Glutamatergic neuron (in vitro differentiated cells): ENCODE measurements at regions not wholly inside any gene's neighbourhood (a gene's known extent, or its start where the extent isn't known, plus 50 kb on each side); places are given as distances from the start of the nearest gene placed in this dataset.

ENCODE experiments used
- DNase-seq: peaks from one replicate; pipeline ENCODE4 v3.0.0; 2022
- H3K27ac Mint-ChIP-seq: one replicate; pipeline ENCODE4 v1.8.0; 2020; ENCODE audit warnings: mild to moderate bottlenecking, mixed read lengths, inconsistent platforms; ENCODE audit not compliant: unreplicated experiment
- H3K27me3 Mint-ChIP-seq: one replicate; pipeline ENCODE4 v1.8.0; 2020; ENCODE audit warnings: mild to moderate bottlenecking, moderate library complexity, mixed read lengths, inconsistent platforms; ENCODE audit not compliant: unreplicated experiment
- H3K36me3 Mint-ChIP-seq: one replicate; pipeline ENCODE4 v1.8.0; 2020; ENCODE audit warnings: mild to moderate bottlenecking, mixed read lengths, inconsistent platforms; ENCODE audit not compliant: unreplicated experiment
- H3K4me1 Mint-ChIP-seq: one replicate; pipeline ENCODE4 v1.8.0; 2020; ENCODE audit warnings: mild to moderate bottlenecking, low read depth, mixed read lengths, inconsistent platforms; ENCODE audit not compliant: unreplicated experiment
- H3K4me3 Mint-ChIP-seq: one replicate; pipeline ENCODE4 v1.8.0; 2020; ENCODE audit warnings: mild to moderate bottlenecking, mixed read lengths, inconsistent platforms; ENCODE audit not compliant: unreplicated experiment
- H3K9me3 Mint-ChIP-seq: one replicate; pipeline ENCODE4 v1.8.0; 2020; ENCODE audit warnings: mild to moderate bottlenecking, moderate library complexity, mixed read lengths, inconsistent platforms; ENCODE audit not compliant: unreplicated experiment
- TF ChIP-seq, protein P1 (sequence below): fragments of 200-600 bp; sonication (generic); IDR thresholded peaks from one replicate; pipeline ENCODE4 v1.5.0; 2021; ENCODE audit not compliant: partially characterized antibody, unreplicated experiment

DNA sequence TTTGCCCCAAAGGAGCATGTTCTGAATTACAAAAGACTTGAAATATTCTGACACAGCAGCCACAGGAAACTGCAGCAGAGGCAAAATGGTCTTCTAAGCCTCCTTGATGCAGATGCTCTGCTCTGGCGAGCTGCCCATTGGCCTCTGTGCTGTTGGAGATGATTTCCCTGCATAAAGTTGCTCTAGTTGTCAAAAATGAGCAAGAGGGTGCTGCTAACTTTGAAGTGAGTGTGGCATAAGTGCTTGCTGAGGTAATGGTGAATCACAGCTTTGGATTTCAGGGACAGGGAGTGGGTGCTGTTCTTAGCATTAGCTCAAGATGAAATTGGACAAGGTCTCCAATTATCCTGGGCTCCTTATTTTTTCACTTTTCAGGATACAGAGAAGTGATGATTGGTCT, 435.4 kb downstream of the TMEM135 start:
- no peak overlapping the region for H3K27ac Mint-ChIP-seq

DNA sequence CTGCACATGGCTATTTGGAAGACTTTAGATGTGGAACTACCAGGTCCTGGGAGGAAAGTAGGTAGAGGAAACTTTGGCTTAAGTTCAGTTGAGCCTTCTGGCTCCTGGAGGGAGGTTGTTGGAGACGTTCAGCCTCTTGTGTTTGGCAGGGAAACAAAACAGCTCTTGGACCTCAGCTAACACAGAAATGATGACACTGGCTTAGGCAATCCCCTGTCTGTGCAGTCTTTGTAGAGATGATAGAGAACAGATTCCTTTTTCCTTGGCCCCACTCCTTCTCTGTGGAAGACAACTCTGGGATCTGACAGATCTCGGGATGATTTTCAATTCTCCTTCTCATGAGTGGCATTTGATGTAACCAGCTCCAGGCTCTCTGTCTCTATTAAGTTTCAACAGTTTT, 428.5 kb downstream of the TMEM135 start:
- Mint-ChIP-seq H3K27me3 (peaks cover 2% of the 10 kb centered on the region), H3K9me3 (no peaks in the 10 kb centered on the region), H3K4me3 (no peak overlapping the region), H3K4me1 (peaks cover 3% of the 10 kb centered on the region), H3K36me3 (no peaks in the 10 kb centered on the region), H3K27ac (no peak overlapping the region)
- TF ChIP-seq, protein P1, sequence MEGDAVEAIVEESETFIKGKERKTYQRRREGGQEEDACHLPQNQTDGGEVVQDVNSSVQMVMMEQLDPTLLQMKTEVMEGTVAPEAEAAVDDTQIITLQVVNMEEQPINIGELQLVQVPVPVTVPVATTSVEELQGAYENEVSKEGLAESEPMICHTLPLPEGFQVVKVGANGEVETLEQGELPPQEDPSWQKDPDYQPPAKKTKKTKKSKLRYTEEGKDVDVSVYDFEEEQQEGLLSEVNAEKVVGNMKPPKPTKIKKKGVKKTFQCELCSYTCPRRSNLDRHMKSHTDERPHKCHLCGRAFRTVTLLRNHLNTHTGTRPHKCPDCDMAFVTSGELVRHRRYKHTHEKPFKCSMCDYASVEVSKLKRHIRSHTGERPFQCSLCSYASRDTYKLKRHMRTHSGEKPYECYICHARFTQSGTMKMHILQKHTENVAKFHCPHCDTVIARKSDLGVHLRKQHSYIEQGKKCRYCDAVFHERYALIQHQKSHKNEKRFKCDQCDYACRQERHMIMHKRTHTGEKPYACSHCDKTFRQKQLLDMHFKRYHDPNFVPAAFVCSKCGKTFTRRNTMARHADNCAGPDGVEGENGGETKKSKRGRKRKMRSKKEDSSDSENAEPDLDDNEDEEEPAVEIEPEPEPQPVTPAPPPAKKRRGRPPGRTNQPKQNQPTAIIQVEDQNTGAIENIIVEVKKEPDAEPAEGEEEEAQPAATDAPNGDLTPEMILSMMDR = no peak
- no peak for DNase-seq

More for the DNA sequence above, 435.4 kb downstream of the TMEM135 start:
- H3K4me3 Mint-ChIP-seq = no peak overlapping the region
- TF ChIP-seq, protein P1 = no peak
- H3K36me3 Mint-ChIP-seq = no peaks in the 10 kb centered on the region
- no peak for DNase-seq
- no peaks in the 10 kb centered on the region for H3K9me3 Mint-ChIP-seq
- no peaks in the 10 kb centered on the region for H3K4me1 Mint-ChIP-seq
- no peaks in the 10 kb centered on the region for H3K27me3 Mint-ChIP-seq

DNA sequence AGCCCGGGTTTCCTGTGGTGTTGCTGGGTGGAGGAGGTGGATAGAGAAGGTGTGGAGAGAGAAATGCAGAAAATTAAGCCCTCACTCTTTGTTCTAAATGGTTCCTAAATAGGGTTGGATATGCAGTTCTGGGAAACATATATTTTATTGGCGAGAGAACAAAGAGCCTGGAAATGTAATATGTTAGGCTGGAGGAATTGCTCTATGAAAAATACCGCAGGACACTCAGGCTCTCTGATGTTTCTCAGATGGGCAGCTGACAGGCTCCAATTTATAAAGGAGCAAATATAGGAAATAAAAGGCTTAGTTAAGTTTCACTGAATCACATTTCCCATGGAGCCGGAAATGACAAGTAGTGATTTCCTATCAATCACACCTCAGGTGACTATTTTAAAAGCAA, 428.0 kb downstream of the TMEM135 start:
- Mint-ChIP-seq H3K4me3 (no peak overlapping the region), H3K27me3 (peaks cover 2% of the 10 kb centered on the region), H3K4me1 (peaks cover 3% of the 10 kb centered on the region), H3K27ac (no peak overlapping the region), H3K36me3 (no peaks in the 10 kb centered on the region), H3K9me3 (no peaks in the 10 kb centered on the region)
- DNase-seq = no peak
- TF ChIP-seq, protein P1 = no peak

DNA sequence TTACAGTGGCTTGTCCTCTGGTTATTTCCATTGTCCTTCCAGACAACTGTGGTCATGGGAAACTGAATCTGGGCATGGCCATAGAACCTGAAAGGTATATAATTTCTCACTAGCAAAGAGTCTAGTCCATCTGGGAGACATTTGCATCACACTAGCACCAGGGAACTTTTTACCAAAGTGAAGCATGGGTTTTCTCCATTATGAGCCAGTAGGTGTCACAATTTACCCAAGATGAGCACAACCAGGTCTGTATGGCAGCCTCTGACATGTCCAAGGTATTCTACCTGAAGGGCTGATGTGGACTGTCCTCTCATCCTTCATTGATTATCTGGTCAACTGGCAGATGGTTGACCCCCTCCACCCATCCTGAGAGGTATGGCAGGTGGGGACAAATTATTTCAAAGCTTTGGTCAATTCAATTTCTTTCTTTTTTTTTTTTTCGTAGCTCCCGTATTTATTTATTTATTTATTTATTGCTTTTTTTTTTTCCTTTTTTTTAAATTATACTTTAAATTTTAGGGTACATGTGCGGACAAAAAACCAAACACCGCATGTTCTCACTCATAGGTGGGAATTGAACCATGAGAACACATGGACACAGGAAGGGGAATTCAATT, 425.9 kb downstream of the TMEM135 start:
- no peak overlapping the region for H3K27ac Mint-ChIP-seq
- DNase-seq = no peak
- TF ChIP-seq, protein P1 = no peak
- no peaks in the 10 kb centered on the region for H3K9me3 Mint-ChIP-seq
- peaks cover 2% of the 10 kb centered on the region for H3K27me3 Mint-ChIP-seq
- peaks cover 3% of the 10 kb centered on the region for H3K4me1 Mint-ChIP-seq
- no peak overlapping the region for H3K4me3 Mint-ChIP-seq
- H3K36me3 Mint-ChIP-seq = no peaks in the 10 kb centered on the region

DNA sequence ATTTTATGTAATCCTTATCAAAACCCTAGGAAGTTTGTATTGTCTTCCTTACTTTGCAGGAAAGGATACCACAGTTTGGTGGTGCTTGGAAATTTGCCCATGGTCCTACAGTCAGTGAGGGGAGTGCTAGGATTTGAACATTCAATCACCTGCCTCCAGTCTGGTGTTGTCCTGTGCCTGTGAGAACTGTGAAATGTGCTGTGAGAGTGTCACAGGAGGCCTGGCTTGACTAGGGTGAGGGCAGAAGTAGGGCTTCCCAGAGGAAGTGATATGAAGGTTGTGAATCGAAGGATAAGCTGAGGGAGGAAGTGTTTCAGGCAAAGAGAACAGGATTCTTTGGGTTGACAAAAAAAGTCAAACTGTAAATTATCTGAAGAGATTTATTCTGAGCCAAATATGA, 424.4 kb downstream of the TMEM135 start:
- Mint-ChIP-seq H3K27me3 (no peaks in the 10 kb centered on the region), H3K27ac (no peak overlapping the region), H3K9me3 (no peaks in the 10 kb centered on the region), H3K36me3 (no peaks in the 10 kb centered on the region), H3K4me3 (no peak overlapping the region), H3K4me1 (peaks cover 3% of the 10 kb centered on the region)
- TF ChIP-seq, protein P1 = no peak
- DNase-seq = no peak
